ENCODE measurements at regions not wholly inside any gene's neighbourhood (a gene's known extent, or its start where the extent isn't known, plus 50 kb on each side); places are given as distances from the start of the nearest gene placed in this dataset.

DNA sequence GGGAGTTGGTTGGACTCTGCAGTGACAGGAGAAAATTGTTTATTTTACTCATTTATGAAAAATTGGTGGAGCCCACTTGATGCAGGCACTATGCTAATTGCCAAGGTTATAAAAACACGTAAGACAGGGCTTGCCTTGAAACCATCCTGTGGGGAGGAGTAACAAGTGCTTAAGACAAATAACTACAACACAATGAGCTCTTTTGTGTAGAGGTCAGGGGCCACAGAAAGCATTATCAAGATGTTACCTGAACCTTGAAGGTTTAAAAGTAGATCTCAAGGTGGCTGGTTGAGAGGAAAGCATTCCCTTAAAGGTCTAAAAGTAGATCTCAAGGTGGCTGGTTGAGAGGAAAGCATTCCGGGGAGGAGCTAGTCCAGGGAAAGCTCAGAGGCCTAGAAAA is 381.8 kb upstream of the POU3F3 start:
- TF ChIP-seq CTCF (IDR thresholded peaks at IDR 0.05) (no peak), POLR2A (IDR thresholded peaks at IDR 0.05) (no peak)

Data from uterus (tissue), 2 donors.